ENCODE measurements at regions not wholly inside any gene's neighbourhood (a gene's known extent, or its start where the extent isn't known, plus 50 kb on each side); places are given as distances from the start of the nearest gene placed in this dataset.

- no peaks in the 10 kb centered on the region; the same call in 1 of the 2 replicates for H3K9me3 ChIP-seq (ENCODE audit: control insufficient read depth, insufficient read depth, low read depth, low read length)
Measured at GRCh38 chrX:149992918-149993317, 54.6 kb upstream of the EOLA2 start.

GRCh38 chrX:149993989-149994388 lies 55.7 kb upstream of the EOLA2 start:
- Histone ChIP-seq H3K9ac (ENCODE audit: low read length) (no peak overlapping the region), H3K9me3 (ENCODE audit: control insufficient read depth, insufficient read depth, low read depth, low read length) (no peaks in the 10 kb centered on the region; the same call in 1 of the 2 replicates), H3K4me3 (ENCODE audit: low read depth, low read length) (no peak overlapping the region), H3K27ac (ENCODE audit: low read depth, low read length) (no peak overlapping the region), H3K36me3 (ENCODE audit: control insufficient read depth, insufficient read depth, low read length) (peaks cover 16% of the 10 kb centered on the region; the same call in 1 of the 2 replicates), H3K4me1 (ENCODE audit: control insufficient read depth, insufficient read depth, low read length) (no peaks in the 10 kb centered on the region), H3K27me3 (ENCODE audit: control insufficient read depth, insufficient read depth, low read length) (no peaks in the 10 kb centered on the region)

More at GRCh38 chrX:149992918-149993317, 54.6 kb upstream of the EOLA2 start:
- H3K27ac ChIP-seq (ENCODE audit: low read depth, low read length), result no peak overlapping the region
- H3K36me3 ChIP-seq (ENCODE audit: control insufficient read depth, insufficient read depth, low read length), result peaks cover 11% of the 10 kb centered on the region; the same call in 1 of the 2 replicates
- no peaks in the 10 kb centered on the region for H3K4me1 ChIP-seq (ENCODE audit: control insufficient read depth, insufficient read depth, low read length)
- no peak overlapping the region for H3K4me3 ChIP-seq (ENCODE audit: low read depth, low read length)
- H3K27me3 ChIP-seq (ENCODE audit: control insufficient read depth, insufficient read depth, low read length), result no peaks in the 10 kb centered on the region
- H3K9ac ChIP-seq (ENCODE audit: low read length), result no peak overlapping the region

- peaks cover 16% of the 10 kb centered on the region; the same call in 1 of the 2 replicates for H3K36me3 ChIP-seq (ENCODE audit: control insufficient read depth, insufficient read depth, low read length)
- no peak overlapping the region for H3K9ac ChIP-seq (ENCODE audit: low read length)
- H3K27me3 ChIP-seq (ENCODE audit: control insufficient read depth, insufficient read depth, low read length), result no peaks in the 10 kb centered on the region
- no peak overlapping the region for H3K4me3 ChIP-seq (ENCODE audit: low read depth, low read length)
- no peaks in the 10 kb centered on the region for H3K4me1 ChIP-seq (ENCODE audit: control insufficient read depth, insufficient read depth, low read length)
- no peaks in the 10 kb centered on the region; the same call in 1 of the 2 replicates for H3K9me3 ChIP-seq (ENCODE audit: control insufficient read depth, insufficient read depth, low read depth, low read length)
- H3K27ac ChIP-seq (ENCODE audit: low read depth, low read length), result no peak overlapping the region
Measured at GRCh38 chrX:149996515-149996914, 58.2 kb upstream of the EOLA2 start.

- Histone ChIP-seq H3K9me3 (ENCODE audit: control insufficient read depth, insufficient read depth, low read depth, low read length) (no peaks in the 10 kb centered on the region), H3K4me1 (ENCODE audit: control insufficient read depth, insufficient read depth, low read length) (no peaks in the 10 kb centered on the region), H3K36me3 (ENCODE audit: control insufficient read depth, insufficient read depth, low read length) (no peaks in the 10 kb centered on the region), H3K27me3 (ENCODE audit: control insufficient read depth, insufficient read depth, low read length) (no peaks in the 10 kb centered on the region; the same call in 1 of the 2 replicates), H3K9ac (ENCODE audit: low read length) (no peak overlapping the region), H3K4me3 (ENCODE audit: low read depth, low read length) (no peak overlapping the region), H3K27ac (ENCODE audit: low read depth, low read length) (no peak overlapping the region)
Measured at GRCh38 chrX:150005027-150005426, 66.7 kb upstream of the EOLA2 start.

- no peak overlapping the region for H3K4me3 ChIP-seq (ENCODE audit: low read depth, low read length)
- H3K9me3 ChIP-seq (ENCODE audit: control insufficient read depth, insufficient read depth, low read depth, low read length), result no peaks in the 10 kb centered on the region
- H3K4me1 ChIP-seq (ENCODE audit: control insufficient read depth, insufficient read depth, low read length), result no peaks in the 10 kb centered on the region
- no peak overlapping the region for H3K27ac ChIP-seq (ENCODE audit: low read depth, low read length)
- no peak overlapping the region for H3K9ac ChIP-seq (ENCODE audit: low read length)
- no peaks in the 10 kb centered on the region; the same call in 1 of the 2 replicates for H3K27me3 ChIP-seq (ENCODE audit: control insufficient read depth, insufficient read depth, low read length)
- H3K36me3 ChIP-seq (ENCODE audit: control insufficient read depth, insufficient read depth, low read length), result no peaks in the 10 kb centered on the region
Measured at GRCh38 chrX:150007356-150007755, 69.1 kb upstream of the EOLA2 start.

- Histone ChIP-seq H3K36me3 (ENCODE audit: control insufficient read depth, insufficient read depth, low read length) (no peaks in the 10 kb centered on the region), H3K4me1 (ENCODE audit: control insufficient read depth, insufficient read depth, low read length) (no peaks in the 10 kb centered on the region), H3K27ac (ENCODE audit: low read depth, low read length) (no peak overlapping the region), H3K9me3 (ENCODE audit: control insufficient read depth, insufficient read depth, low read depth, low read length) (no peaks in the 10 kb centered on the region), H3K4me3 (ENCODE audit: low read depth, low read length) (no peak overlapping the region), H3K9ac (ENCODE audit: low read length) (no peak overlapping the region), H3K27me3 (ENCODE audit: control insufficient read depth, insufficient read depth, low read length) (no peaks in the 10 kb centered on the region)
Measured at GRCh38 chrX:150012647-150013381, 74.5 kb upstream of the EOLA2 start.

GRCh38 chrX:150014525-150014924 lies 76.2 kb upstream of the EOLA2 start:
- H3K36me3 ChIP-seq (ENCODE audit: control insufficient read depth, insufficient read depth, low read length), result no peaks in the 10 kb centered on the region
- H3K4me3 ChIP-seq (ENCODE audit: low read depth, low read length), result no peak overlapping the region
- H3K27me3 ChIP-seq (ENCODE audit: control insufficient read depth, insufficient read depth, low read length), result no peaks in the 10 kb centered on the region
- no peak overlapping the region for H3K27ac ChIP-seq (ENCODE audit: low read depth, low read length)
- H3K4me1 ChIP-seq (ENCODE audit: control insufficient read depth, insufficient read depth, low read length), result no peaks in the 10 kb centered on the region
- no peak overlapping the region for H3K9ac ChIP-seq (ENCODE audit: low read length)
- no peaks in the 10 kb centered on the region for H3K9me3 ChIP-seq (ENCODE audit: control insufficient read depth, insufficient read depth, low read depth, low read length)

- Histone ChIP-seq H3K9ac (ENCODE audit: low read length) (no peak overlapping the region), H3K27ac (ENCODE audit: low read depth, low read length) (no peak overlapping the region), H3K4me3 (ENCODE audit: low read depth, low read length) (no peak overlapping the region), H3K4me1 (ENCODE audit: control insufficient read depth, insufficient read depth, low read length) (no peaks in the 10 kb centered on the region), H3K36me3 (ENCODE audit: control insufficient read depth, insufficient read depth, low read length) (no peaks in the 10 kb centered on the region), H3K9me3 (ENCODE audit: control insufficient read depth, insufficient read depth, low read depth, low read length) (no peaks in the 10 kb centered on the region), H3K27me3 (ENCODE audit: control insufficient read depth, insufficient read depth, low read length) (no peaks in the 10 kb centered on the region)
Measured at GRCh38 chrX:150017868-150018267, 79.6 kb upstream of the EOLA2 start.

GRCh38 chrX:150018931-150019361 lies 80.7 kb upstream of the EOLA2 start:
- H3K9me3 ChIP-seq (ENCODE audit: control insufficient read depth, insufficient read depth, low read depth, low read length), result no peaks in the 10 kb centered on the region
- H3K4me1 ChIP-seq (ENCODE audit: control insufficient read depth, insufficient read depth, low read length), result no peaks in the 10 kb centered on the region
- no peak overlapping the region for H3K9ac ChIP-seq (ENCODE audit: low read length)
- H3K27ac ChIP-seq (ENCODE audit: low read depth, low read length), result no peak overlapping the region
- no peaks in the 10 kb centered on the region for H3K36me3 ChIP-seq (ENCODE audit: control insufficient read depth, insufficient read depth, low read length)
- no peak overlapping the region for H3K4me3 ChIP-seq (ENCODE audit: low read depth, low read length)
- H3K27me3 ChIP-seq (ENCODE audit: control insufficient read depth, insufficient read depth, low read length), result no peaks in the 10 kb centered on the region

- H3K4me1 ChIP-seq (ENCODE audit: control insufficient read depth, insufficient read depth, low read length), result no peaks in the 10 kb centered on the region
- no peak overlapping the region for H3K4me3 ChIP-seq (ENCODE audit: low read depth, low read length)
- H3K9ac ChIP-seq (ENCODE audit: low read length), result no peak overlapping the region
- no peak overlapping the region for H3K27ac ChIP-seq (ENCODE audit: low read depth, low read length)
- H3K9me3 ChIP-seq (ENCODE audit: control insufficient read depth, insufficient read depth, low read depth, low read length), result no peaks in the 10 kb centered on the region
- 0 out of 2 replicates have a peak, but pooled peaks cover 3% of the 10 kb centered on the region for H3K27me3 ChIP-seq (ENCODE audit: control insufficient read depth, insufficient read depth, low read length)
- no peaks in the 10 kb centered on the region for H3K36me3 ChIP-seq (ENCODE audit: control insufficient read depth, insufficient read depth, low read length)
Measured at GRCh38 chrX:150028692-150029091, 90.4 kb upstream of the EOLA2 start.

- Histone ChIP-seq H3K4me3 (ENCODE audit: low read depth, low read length) (no peak overlapping the region), H3K27ac (ENCODE audit: low read depth, low read length) (no peak overlapping the region), H3K27me3 (ENCODE audit: control insufficient read depth, insufficient read depth, low read length) (0 out of 2 replicates have a peak, but pooled peaks cover 3% of the 10 kb centered on the region), H3K9me3 (ENCODE audit: control insufficient read depth, insufficient read depth, low read depth, low read length) (no peaks in the 10 kb centered on the region; the same call in 1 of the 2 replicates), H3K36me3 (ENCODE audit: control insufficient read depth, insufficient read depth, low read length) (no peaks in the 10 kb centered on the region), H3K9ac (ENCODE audit: low read length) (no peak overlapping the region), H3K4me1 (ENCODE audit: control insufficient read depth, insufficient read depth, low read length) (no peaks in the 10 kb centered on the region)
Measured at GRCh38 chrX:150032742-150033141, 94.5 kb upstream of the EOLA2 start.

All from HUES6 (cell line).